ENCODE measurements at regions not wholly inside any gene's neighbourhood (a gene's known extent, or its start where the extent isn't known, plus 50 kb on each side); places are given as distances from the start of the nearest gene placed in this dataset.

DNA sequence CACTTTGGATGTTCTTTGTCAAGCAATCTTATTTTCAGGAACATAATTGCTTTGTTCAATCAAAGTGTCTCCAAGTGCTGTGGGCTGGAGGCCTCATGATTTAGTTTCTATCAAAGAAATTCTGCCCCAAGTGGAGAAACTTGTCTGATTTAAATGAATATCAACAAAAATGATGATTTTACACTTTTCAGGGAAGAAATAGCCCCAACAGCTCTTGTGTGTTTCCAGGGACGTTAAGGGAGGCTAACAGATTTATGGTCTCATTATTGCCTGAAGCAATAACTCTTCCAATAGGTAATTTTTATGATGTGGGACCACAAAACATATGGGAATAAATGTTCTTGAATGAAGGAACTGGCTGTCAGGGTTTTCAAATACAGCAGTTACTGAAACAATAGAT, 699.1 kb downstream of the FAM181B start:
- Histone ChIP-seq H4K20me1 (replicated peaks in 1 of 2; ENCODE audit: control insufficient read depth in 1 of 2, insufficient read depth in 2 of 2, low read length in 2 of 2) (no peaks in the 10 kb centered on the region), H3K4ac (replicated peaks; ENCODE audit: insufficient read length, low read depth, low read length) (no peak overlapping the region), H2BK12ac (ENCODE audit: low read depth, low read length) (no peak overlapping the region), H3K79me2 (ENCODE audit: control insufficient read depth in 1 of 2, insufficient read depth in 2 of 2, low read length in 2 of 2) (no peaks in the 10 kb centered on the region), H2BK15ac (ENCODE audit: low read length) (no peak overlapping the region), H3K23me2 (ENCODE audit: low read depth, low read length) (no peaks in the 10 kb centered on the region), H4K91ac (replicated peaks; ENCODE audit: insufficient read length, low read length) (no peak overlapping the region), H4K5ac (ENCODE audit: insufficient read length, low read depth, low read length) (no peak overlapping the region), H3K56ac (replicated peaks; ENCODE audit: insufficient read length, low read depth, low read length) (no peak overlapping the region), H3K9ac (replicated peaks in 1 of 4; ENCODE audit: extremely low read depth in 1 of 4, low read depth in 3 of 4, low read length in 3 of 4) (no peak overlapping the region), H3K4me2 (ENCODE audit: insufficient read depth in 1 of 2, low read depth in 2 of 2, low read length in 2 of 2) (no peak overlapping the region), H2AK5ac (ENCODE audit: low read depth, low read length) (no peak overlapping the region), H2BK120ac (replicated peaks; ENCODE audit: low read depth, low read length) (no peak overlapping the region), H3K79me1 (ENCODE audit: low read depth, low read length) (no peaks in the 10 kb centered on the region), H3K36me3 (ENCODE audit: control insufficient read depth in 2 of 4, insufficient read depth in 4 of 4, low read length in 3 of 4) (no peaks in the 10 kb centered on the region), H2AFZ (ENCODE audit: low read length) (no peak overlapping the region), H3K18ac (ENCODE audit: extremely low read depth, low read length) (no peak overlapping the region), H4K8ac (ENCODE audit: extremely low read depth, insufficient read depth, low read length) (no peak overlapping the region), H3K23ac (ENCODE audit: insufficient read length) (no peak overlapping the region), H3K27ac (ENCODE audit: low read depth, low read length) (no peak overlapping the region), H3K9me3 (ENCODE audit: insufficient read depth in 2 of 2, low read depth in 1 of 2, low read length in 1 of 2) (no peaks in the 10 kb centered on the region), H3K27me3 (replicated peaks in 1 of 4; ENCODE audit: control insufficient read depth in 3 of 4, extremely low read depth in 1 of 4, insufficient read depth in 3 of 4, low read length in 3 of 4) (no peaks in the 10 kb centered on the region), H3K4me1 (replicated peaks in 1 of 4; ENCODE audit: control insufficient read depth in 3 of 4, insufficient read depth in 4 of 4, low read length in 3 of 4) (no peaks in the 10 kb centered on the region), H2BK5ac (ENCODE audit: low read depth, low read length) (no peak overlapping the region), H2BK20ac (ENCODE audit: low read length) (no peak overlapping the region), H3K4me3 (ENCODE audit: extremely low read depth in 1 of 4, insufficient read depth in 2 of 4, low read depth in 3 of 4, low read length in 4 of 4) (no peak overlapping the region), H3K14ac (ENCODE audit: insufficient read length) (no peak overlapping the region)
- POLR2A ChIA-PET (ENCODE audit: partially characterized antibody): no interaction called here
- DNase-seq (ENCODE audit: low read depth in 1 of 2, low spot score in 2 of 2): no peak
- TF ChIP-seq RNF2 (IDR thresholded peaks at IDR 0.05; ENCODE audit: borderline replicate concordance, low read depth, low read length, missing control alignments, poor library complexity, severe bottlenecking) (no peak), GTF2F1 (IDR thresholded peaks at IDR 0.05; ENCODE audit: borderline replicate concordance, low read depth, low read length) (no peak), SIX5 (IDR thresholded peaks at IDR 0.05; ENCODE audit: low read depth, low read length) (no peak), RXRA (IDR thresholded peaks at IDR 0.05; ENCODE audit: insufficient read depth, low read depth, low read length) (no peak), PHF8 (conservative IDR thresholded peaks at IDR 0.05; ENCODE audit: low read depth, low read length) (no peak), TCF12 (IDR thresholded peaks at IDR 0.05; ENCODE audit: low read depth, low read length) (no peak), ZNF274 (IDR thresholded peaks at IDR 0.05; ENCODE audit: borderline replicate concordance, extremely low read depth, low read length) (no peak)
- WGBS, 2 experiments (ENCODE audit: extremely low coverage in 1 of 2, insufficient coverage in 1 of 2, insufficient read length in 1 of 2, insufficient replicate concordance in 2 of 2, low coverage in 1 of 2, low lambda C conversion rate in 2 of 2, missing lambda C conversion rate in 1 of 2): 80% methylated on average over 1 of the region's 1 CpG; no CpG with 5 or more reads in 1 of the 2 experiments
- CTCF ChIA-PET (ENCODE audit: partially characterized antibody): interaction anchor here (0.8 to 1.4 kb wide), 2 partner anchors 23 to 247 kb away, joined by 3 to 5 read pairs; no protein-coding TSS in a partner anchor
- no peak for FAIRE-seq

All from H1 (cell line).